Trophoblast cell (in vitro differentiated cells and primary cell): ENCODE measurements at regions not wholly inside any gene's neighbourhood (a gene's known extent, or its start where the extent isn't known, plus 50 kb on each side); places are given as distances from the start of the nearest gene placed in this dataset.

Source experiments
- DNase-seq, 2 donors: peaks; one replicate each; pipeline ENCODE4 v3.0.0-alpha.2; 2016
- H2AFZ ChIP-seq: 2 replicates; pipeline ENCODE4 v1.6.1; 2013; ENCODE audit warnings: low read length, moderate library complexity, mild to moderate bottlenecking; ENCODE audit not compliant: insufficient read depth, poor library complexity
- H2AK5ac ChIP-seq: 2 replicates; pipeline ENCODE4 v1.6.1; 2013; ENCODE audit warnings: mild to moderate bottlenecking, low read length
- H2BK120ac ChIP-seq: 2 replicates; pipeline ENCODE4 v1.6.1; 2013; ENCODE audit warnings: low read length, mild to moderate bottlenecking, moderate library complexity; ENCODE audit not compliant: insufficient read depth, poor library complexity
- H2BK12ac ChIP-seq: 2 replicates; pipeline ENCODE4 v1.6.1; 2013; ENCODE audit warnings: mild to moderate bottlenecking, low read length, moderate library complexity
- H2BK5ac ChIP-seq: 2 replicates; pipeline ENCODE4 v1.6.1; 2013; ENCODE audit warnings: low read length, low read depth, moderate library complexity, mild to moderate bottlenecking; ENCODE audit not compliant: poor library complexity
- H3K14ac ChIP-seq: 2 replicates; pipeline ENCODE4 v1.6.1; 2013; ENCODE audit warnings: mild to moderate bottlenecking, low read length
- H3K18ac ChIP-seq: 2 replicates; pipeline ENCODE4 v1.6.1; 2013; ENCODE audit warnings: mild to moderate bottlenecking, low read length
- H3K23ac ChIP-seq: 2 replicates; pipeline ENCODE4 v1.6.1; 2013; ENCODE audit warnings: low read length
- H3K27ac ChIP-seq: 2 replicates; pipeline ENCODE4 v1.5.1; 2013; ENCODE audit warnings: low read depth, mild to moderate bottlenecking, inconsistent platforms, low read length, moderate library complexity
- H3K27me3 ChIP-seq: 2 replicates; pipeline ENCODE4 v1.6.1; 2013; ENCODE audit warnings: inconsistent platforms, mild to moderate bottlenecking, low read length, moderate library complexity; ENCODE audit not compliant: insufficient read depth
- H3K36me3 ChIP-seq, 2 experiments: 1 replicate in 1 of 2; 2 replicates in 1 of 2; pipeline ENCODE4 v1.6.1; 2013; ENCODE audit warnings: low read length in 2 of 2, mild to moderate bottlenecking in 2 of 2, moderate library complexity in 1 of 2; ENCODE audit not compliant: insufficient read depth in 2 of 2, control insufficient read depth in 1 of 2
- H3K4ac ChIP-seq: 2 replicates; pipeline ENCODE4 v1.6.1; 2013; ENCODE audit warnings: low read depth, mild to moderate bottlenecking, low read length, moderate library complexity
- H3K4me1 ChIP-seq, 2 experiments: 1 replicate in 1 of 2; 2 replicates in 1 of 2; pipeline ENCODE4 v1.6.1; 2013; ENCODE audit warnings: low read length in 2 of 2, mild to moderate bottlenecking in 2 of 2, moderate library complexity in 1 of 2; ENCODE audit not compliant: insufficient read depth in 2 of 2, control insufficient read depth in 1 of 2
- H3K4me2 ChIP-seq: 2 replicates; pipeline ENCODE4 v1.6.1; 2013; ENCODE audit warnings: inconsistent platforms, mild to moderate bottlenecking, low read length, moderate library complexity
- H3K4me3 ChIP-seq: 2 replicates; pipeline ENCODE4 v1.5.1; 2013; ENCODE audit warnings: mild to moderate bottlenecking, low read depth, low read length, inconsistent platforms
- H3K79me1 ChIP-seq: one replicate; pipeline ENCODE4 v1.6.1; 2013; ENCODE audit warnings: low read length
- H3K79me2 ChIP-seq: 2 replicates; pipeline ENCODE4 v1.6.1; 2013; ENCODE audit warnings: low read length, mild to moderate bottlenecking; ENCODE audit not compliant: control insufficient read depth, insufficient read depth, poor library complexity
- H3K9ac ChIP-seq: 2 replicates; pipeline ENCODE4 v1.6.1; 2013; ENCODE audit warnings: mild to moderate bottlenecking, low read length
- H3K9me3 ChIP-seq: 2 replicates; pipeline ENCODE4 v1.6.1; 2013; ENCODE audit warnings: low read depth, mild to moderate bottlenecking, control low read depth, inconsistent platforms, low read length; ENCODE audit not compliant: insufficient read depth
- H4K12ac ChIP-seq: 2 replicates; pipeline ENCODE4 v1.6.1; 2013; ENCODE audit warnings: low read depth, mild to moderate bottlenecking, low read length, moderate library complexity
- H4K8ac ChIP-seq: 2 replicates; pipeline ENCODE4 v1.6.1; 2013; ENCODE audit warnings: low read depth, mild to moderate bottlenecking, low read length, moderate library complexity
- H4K91ac ChIP-seq: one replicate; pipeline ENCODE4 v1.6.1; 2013; ENCODE audit warnings: low read depth, mild to moderate bottlenecking, low read length, moderate library complexity
- whole genome bisulfite sequencing: extraction: QIAGEN DNeasy Blood & Tissue Kit; methylation state at CpG from one replicate; pipeline ENCODE4 v1.1.7; 2013; ENCODE audit warnings: missing lambda C conversion rate; ENCODE audit not compliant: insufficient read length, insufficient coverage; ENCODE audit errors: extremely low coverage; 5-methylcytosine and 5-hydroxymethylcytosine counted together

- no peak overlapping the region for H3K4ac ChIP-seq
- H2BK12ac ChIP-seq: no peak overlapping the region
- H3K23ac ChIP-seq: no peak overlapping the region
- H2AFZ ChIP-seq: no peak overlapping the region
- H3K4me3 ChIP-seq: no peak overlapping the region
- WGBS: no CpG with 5 or more reads among the region's 5 CpGs
- no peak overlapping the region for H3K27ac ChIP-seq
- no peak overlapping the region for H2BK5ac ChIP-seq
- H3K27me3 ChIP-seq: no peaks in the 10 kb centered on the region
- H2BK120ac ChIP-seq: no peak overlapping the region
- no peak overlapping the region for H2AK5ac ChIP-seq
- DNase-seq: no peak
- no peak overlapping the region for H3K14ac ChIP-seq
- no peak overlapping the region for H3K9ac ChIP-seq
- H4K8ac ChIP-seq: no peak overlapping the region
- H3K9me3 ChIP-seq: peaks cover 13% of the 10 kb centered on the region
- no peaks in the 10 kb centered on the region for H3K79me2 ChIP-seq
- H4K91ac ChIP-seq: no peak overlapping the region
- H4K12ac ChIP-seq: no peak overlapping the region
- no peak overlapping the region for H3K4me2 ChIP-seq
- peaks cover 7 to 11% of the 10 kb centered on the region in 2 experiments for H3K4me1 ChIP-seq
- H3K79me1 ChIP-seq: peaks cover 6% of the 10 kb centered on the region
- no peaks in the 10 kb centered on the region for H3K36me3 ChIP-seq
- no peak overlapping the region for H3K18ac ChIP-seq
Observed at GRCh38 chr17:78305801-78306200, 54.1 kb downstream of the SOCS3 start.

GRCh38 chr17:78304549-78305037, 55.3 kb downstream of the SOCS3 start:
- Histone ChIP-seq H3K4me2 (no peak overlapping the region), H2BK12ac (no peak overlapping the region), H4K91ac (no peak overlapping the region), H3K9me3 (peaks cover 13% of the 10 kb centered on the region), H2AFZ (no peak overlapping the region), H3K79me2 (no peaks in the 10 kb centered on the region), H3K4me3 (no peak overlapping the region), H2BK5ac (no peak overlapping the region), H3K27me3 (no peaks in the 10 kb centered on the region), H3K36me3 (no peaks in the 10 kb centered on the region), H3K14ac (no peak overlapping the region), H3K9ac (no peak overlapping the region), H3K4ac (no peak overlapping the region), H3K79me1 (peaks cover 6% of the 10 kb centered on the region), H3K4me1 (peaks cover 7 to 13% of the 10 kb centered on the region in 2 experiments), H3K23ac (no peak overlapping the region), H4K8ac (no peak overlapping the region), H4K12ac (no peak overlapping the region), H2BK120ac (no peak overlapping the region), H3K27ac (no peak overlapping the region), H2AK5ac (no peak overlapping the region), H3K18ac (no peak overlapping the region)
- no CpG with 5 or more reads among the region's 9 CpGs for WGBS
- no peak for DNase-seq

GRCh38 chr17:78302478-78302877, 57.4 kb downstream of the SOCS3 start:
- Histone ChIP-seq H4K12ac (no peak overlapping the region), H3K36me3 (no peaks in the 10 kb centered on the region), H2AK5ac (no peak overlapping the region), H2BK12ac (no peak overlapping the region), H2BK120ac (no peak overlapping the region), H3K79me1 (no peaks in the 10 kb centered on the region), H2AFZ (no peak overlapping the region), H3K4me3 (no peak overlapping the region), H3K18ac (no peak overlapping the region), H3K14ac (no peak overlapping the region), H3K9ac (no peak overlapping the region), H3K9me3 (peaks cover 13% of the 10 kb centered on the region), H4K91ac (no peak overlapping the region), H3K27me3 (no peaks in the 10 kb centered on the region), H3K27ac (no peak overlapping the region), H3K23ac (no peak overlapping the region), H3K4me1 (peaks cover 0 to 5% of the 10 kb centered on the region in 2 experiments), H3K4me2 (no peak overlapping the region), H2BK5ac (no peak overlapping the region), H3K4ac (no peak overlapping the region), H4K8ac (no peak overlapping the region), H3K79me2 (no peaks in the 10 kb centered on the region)
- WGBS: no CpG with 5 or more reads among the region's 5 CpGs
- no peak for DNase-seq

- Histone ChIP-seq H2AFZ (no peak overlapping the region), H4K12ac (no peak overlapping the region), H3K23ac (no peak overlapping the region), H2BK5ac (no peak overlapping the region), H3K4me1 (peaks cover 0 to 4% of the 10 kb centered on the region in 2 experiments), H4K8ac (no peak overlapping the region), H3K9ac (no peak overlapping the region), H3K79me1 (no peaks in the 10 kb centered on the region), H3K9me3 (peaks cover 12% of the 10 kb centered on the region), H2AK5ac (no peak overlapping the region), H3K4me2 (no peak overlapping the region), H3K36me3 (no peaks in the 10 kb centered on the region), H3K79me2 (no peaks in the 10 kb centered on the region), H2BK120ac (no peak overlapping the region), H3K4ac (no peak overlapping the region), H3K18ac (no peak overlapping the region), H3K27me3 (no peaks in the 10 kb centered on the region), H4K91ac (no peak overlapping the region), H3K14ac (no peak overlapping the region), H3K4me3 (peak overlapping the region; percentile 27), H3K27ac (no peak overlapping the region), H2BK12ac (no peak overlapping the region)
- no peak for DNase-seq
- no CpG with 5 or more reads among the region's 11 CpGs for WGBS
Observed at GRCh38 chr17:78301821-78302213, 58.1 kb downstream of the SOCS3 start.
